ENCODE measurements at regions not wholly inside any gene's neighbourhood (a gene's known extent, or its start where the extent isn't known, plus 50 kb on each side); places are given as distances from the start of the nearest gene placed in this dataset.

DNA sequence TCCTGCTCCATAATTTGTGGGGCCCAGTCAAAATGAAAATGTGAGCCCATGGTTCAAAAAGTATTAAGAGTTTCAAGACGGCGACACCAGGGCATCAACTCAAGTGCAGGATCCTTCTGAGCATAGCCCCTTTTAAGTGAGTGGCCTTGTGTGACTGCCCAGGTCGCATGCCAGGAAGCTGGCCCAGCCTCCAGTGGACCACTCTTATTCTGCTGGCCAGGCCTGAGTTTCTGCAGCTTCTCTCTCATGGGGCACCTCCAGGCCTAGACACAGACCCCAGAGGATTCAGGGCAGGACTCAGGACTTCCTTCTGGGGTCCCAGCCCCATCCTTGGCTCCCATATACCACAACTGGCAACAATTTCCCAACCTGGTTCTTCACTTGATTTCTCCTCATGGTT is 83.5 kb upstream of the HAAO start:
- TF ChIP-seq, protein P1, sequence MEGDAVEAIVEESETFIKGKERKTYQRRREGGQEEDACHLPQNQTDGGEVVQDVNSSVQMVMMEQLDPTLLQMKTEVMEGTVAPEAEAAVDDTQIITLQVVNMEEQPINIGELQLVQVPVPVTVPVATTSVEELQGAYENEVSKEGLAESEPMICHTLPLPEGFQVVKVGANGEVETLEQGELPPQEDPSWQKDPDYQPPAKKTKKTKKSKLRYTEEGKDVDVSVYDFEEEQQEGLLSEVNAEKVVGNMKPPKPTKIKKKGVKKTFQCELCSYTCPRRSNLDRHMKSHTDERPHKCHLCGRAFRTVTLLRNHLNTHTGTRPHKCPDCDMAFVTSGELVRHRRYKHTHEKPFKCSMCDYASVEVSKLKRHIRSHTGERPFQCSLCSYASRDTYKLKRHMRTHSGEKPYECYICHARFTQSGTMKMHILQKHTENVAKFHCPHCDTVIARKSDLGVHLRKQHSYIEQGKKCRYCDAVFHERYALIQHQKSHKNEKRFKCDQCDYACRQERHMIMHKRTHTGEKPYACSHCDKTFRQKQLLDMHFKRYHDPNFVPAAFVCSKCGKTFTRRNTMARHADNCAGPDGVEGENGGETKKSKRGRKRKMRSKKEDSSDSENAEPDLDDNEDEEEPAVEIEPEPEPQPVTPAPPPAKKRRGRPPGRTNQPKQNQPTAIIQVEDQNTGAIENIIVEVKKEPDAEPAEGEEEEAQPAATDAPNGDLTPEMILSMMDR (IDR thresholded peaks at IDR 0.05) = no peak
- TF ChIP-seq POLR2A (IDR thresholded peaks at IDR 0.05) = no peak
